ENCODE measurements at regions not wholly inside any gene's neighbourhood (a gene's known extent, or its start where the extent isn't known, plus 50 kb on each side); places are given as distances from the start of the nearest gene placed in this dataset.
"Not testable (repeated sequence)": the region's sequence is repeated elsewhere in the genome, so short reads cannot be mapped to it uniquely, and the experiment has no call there.

DNA sequence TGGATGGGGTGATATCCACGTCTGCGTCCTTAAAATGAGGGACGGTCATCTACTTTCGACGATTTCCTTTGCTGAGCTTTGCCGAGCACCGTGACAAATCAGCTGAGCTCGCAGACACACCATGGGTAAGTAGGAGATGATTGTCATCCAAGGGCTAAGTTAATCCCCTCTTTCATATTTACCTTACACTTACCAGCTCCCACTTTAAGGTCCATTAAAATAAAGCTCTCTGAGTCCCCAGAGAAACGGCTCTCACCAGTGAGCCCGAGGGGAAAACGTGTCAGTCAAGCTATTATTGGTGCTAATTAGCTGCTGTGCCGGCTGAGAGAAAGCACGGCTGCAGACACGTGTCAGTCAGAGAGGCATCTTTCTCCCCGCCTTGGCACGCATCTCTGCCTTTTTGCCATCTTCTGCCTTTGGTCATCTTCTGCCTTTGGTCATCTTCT is 72.2 kb downstream of the CRLF2 start:
- Histone ChIP-seq H3K27ac (no peak overlapping the region), H3K4me3 (no peak overlapping the region)

DNA sequence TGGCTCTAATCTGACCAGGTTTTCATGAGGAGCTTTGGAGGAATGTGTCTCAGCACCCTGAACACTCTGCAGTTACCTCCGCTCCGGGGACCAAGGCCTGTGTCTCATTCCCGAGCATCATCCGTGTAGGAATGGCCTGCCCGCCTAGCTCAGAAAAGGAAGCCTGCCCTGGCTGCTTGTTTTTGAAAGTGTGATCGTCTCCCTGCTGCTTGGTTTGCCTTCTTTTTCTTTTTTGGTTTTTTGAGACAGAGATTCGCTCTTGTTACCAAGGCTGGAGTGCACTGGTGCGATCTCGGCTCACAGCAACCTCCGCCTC is 73.3 kb downstream of the CRLF2 start:
- Histone ChIP-seq H3K27ac (no peak overlapping the region), H3K4me3 (no peak overlapping the region)

DNA sequence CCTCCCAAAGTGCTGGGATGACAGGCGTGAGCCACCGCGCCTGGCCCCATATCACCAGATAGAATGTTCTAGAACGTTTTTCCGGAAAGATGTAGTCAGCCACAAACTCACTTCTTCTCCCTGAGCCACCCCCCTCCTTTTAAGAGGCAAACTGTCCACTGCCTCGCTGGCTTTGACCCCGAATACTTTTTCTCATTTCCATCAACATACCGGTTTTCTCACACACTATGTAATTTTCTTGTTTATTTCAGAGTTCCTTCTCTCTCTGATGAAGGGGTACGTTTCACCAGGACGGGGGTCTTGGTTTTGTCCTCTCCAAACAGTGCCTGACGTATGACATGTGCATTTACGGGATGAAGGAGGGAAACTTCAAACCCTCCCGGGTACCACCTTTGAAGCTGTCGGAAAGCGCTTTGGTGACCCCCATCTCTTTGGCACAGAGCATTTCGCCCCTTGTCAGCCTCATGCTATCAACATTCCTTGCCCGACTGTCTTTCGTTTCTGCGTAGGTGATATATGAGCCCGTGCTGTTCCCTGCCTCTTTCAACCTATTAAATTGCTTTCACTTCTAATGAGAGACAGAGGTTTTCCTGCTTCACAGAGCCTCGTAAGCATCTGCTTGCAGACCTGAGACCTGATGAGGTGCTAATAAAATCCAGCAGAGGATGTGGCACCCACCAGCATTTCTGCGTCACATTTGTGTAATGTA is 73.8 kb downstream of the CRLF2 start:
- Histone ChIP-seq H3K27ac (no peak overlapping the region), H3K4me3 (no peak overlapping the region)

DNA sequence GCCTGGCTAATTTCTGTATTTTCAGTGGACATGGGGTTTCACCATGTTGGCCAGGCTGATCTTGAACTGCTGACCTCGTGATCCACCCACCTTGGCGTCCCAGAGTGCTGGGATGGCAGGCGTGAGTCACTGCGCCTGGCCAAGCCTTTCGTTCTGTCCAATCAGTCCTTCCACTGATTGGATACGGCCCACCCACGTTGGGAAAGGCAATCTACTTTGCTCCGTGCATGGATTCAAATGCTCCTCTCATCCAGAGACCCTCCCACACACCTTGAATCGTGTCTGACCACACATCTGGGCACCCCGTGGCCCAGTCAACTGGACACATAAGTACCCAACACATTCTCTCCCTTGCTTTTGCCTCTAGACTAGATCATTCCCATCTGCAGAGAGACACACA is 74.9 kb downstream of the CRLF2 start:
- Histone ChIP-seq H3K27ac (no peak overlapping the region), H3K4me3 (no peak overlapping the region)

DNA sequence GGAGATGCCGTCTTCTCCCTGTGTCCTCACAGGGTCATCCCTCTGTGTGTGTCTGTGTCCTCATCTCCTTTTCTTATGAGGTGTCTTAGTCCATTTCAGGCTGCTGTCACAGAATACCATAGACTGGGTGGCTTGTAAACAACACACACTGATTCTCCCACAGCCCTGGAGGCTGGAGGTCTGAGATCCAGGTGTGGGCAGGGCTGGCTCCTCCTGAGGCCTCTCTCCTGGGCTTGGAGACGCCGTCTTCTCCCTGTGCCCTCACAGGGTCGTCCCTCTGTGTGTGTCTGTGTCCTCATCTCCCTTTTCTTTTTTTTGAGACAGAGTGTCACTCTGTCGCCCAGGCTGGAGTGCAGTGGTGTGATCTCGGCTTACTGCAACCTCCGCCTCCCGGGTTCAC is 75.9 kb downstream of the CRLF2 start:
- not testable (repeated sequence) for H3K4me3 ChIP-seq, H3K27ac ChIP-seq

DNA sequence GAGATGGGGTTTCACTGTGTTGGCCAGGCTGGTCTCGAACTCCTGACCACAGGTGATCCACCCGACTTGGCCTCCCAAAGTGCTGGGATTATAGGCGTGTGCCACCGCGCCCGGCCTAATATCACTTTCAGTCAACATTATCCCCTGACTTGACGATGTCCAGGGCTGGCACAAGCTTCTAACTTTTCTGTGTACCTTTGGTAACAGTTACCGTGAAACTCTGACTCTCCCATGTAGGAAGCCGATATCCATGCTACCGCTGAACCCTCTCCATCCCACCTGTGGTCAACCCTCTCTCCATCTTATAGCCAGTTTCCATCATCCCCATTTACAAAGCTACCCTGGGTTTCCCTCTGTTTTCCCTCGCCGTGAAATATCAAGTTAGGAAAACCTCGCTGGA is 77.5 kb downstream of the CRLF2 start:
- Histone ChIP-seq H3K4me3 (no peak overlapping the region), H3K27ac (no peak overlapping the region)

DNA sequence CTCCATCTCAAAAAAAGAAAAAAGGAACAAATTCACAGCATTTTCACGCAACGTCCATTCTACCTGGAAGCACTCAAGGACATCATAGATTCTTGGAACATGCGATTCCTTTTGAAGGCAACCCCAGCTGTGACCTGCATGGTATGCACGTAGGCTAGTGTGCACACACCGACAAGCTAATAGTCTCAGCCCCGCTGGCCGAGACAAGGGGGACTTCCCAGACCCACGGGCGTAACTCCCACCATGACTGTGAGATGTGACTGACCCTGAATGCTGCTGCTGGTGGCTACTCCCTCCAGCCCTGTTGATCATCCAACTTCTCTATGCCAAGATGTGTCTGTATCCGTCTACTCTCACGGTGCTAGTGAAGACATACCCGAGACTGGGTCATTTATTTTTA is 78.3 kb downstream of the CRLF2 start:
- H3K27ac ChIP-seq: no peak overlapping the region
- H3K4me3 ChIP-seq: no peak overlapping the region

DNA sequence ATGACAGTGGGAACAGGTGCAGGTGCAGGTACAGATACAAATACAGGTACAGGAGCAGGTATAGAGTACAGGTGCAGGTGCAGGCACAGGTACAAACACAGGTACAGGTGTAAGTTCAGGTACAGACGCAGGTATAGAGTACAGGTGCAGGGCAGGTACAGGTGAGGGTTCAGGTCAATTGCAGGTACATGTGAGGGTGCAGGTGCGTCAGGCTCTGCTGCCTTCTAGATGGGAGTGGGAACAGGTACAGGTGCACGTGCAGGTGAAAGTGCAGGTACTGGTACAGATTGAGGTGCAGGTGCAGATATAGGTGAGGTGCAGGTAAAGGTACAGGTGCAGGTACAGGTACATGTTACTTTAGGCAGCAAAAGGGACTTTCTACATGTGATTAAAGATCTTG is 85.7 kb downstream of the CRLF2 start:
- no peak overlapping the region for H3K4me3 ChIP-seq
- H3K27ac ChIP-seq: no peak overlapping the region

DNA sequence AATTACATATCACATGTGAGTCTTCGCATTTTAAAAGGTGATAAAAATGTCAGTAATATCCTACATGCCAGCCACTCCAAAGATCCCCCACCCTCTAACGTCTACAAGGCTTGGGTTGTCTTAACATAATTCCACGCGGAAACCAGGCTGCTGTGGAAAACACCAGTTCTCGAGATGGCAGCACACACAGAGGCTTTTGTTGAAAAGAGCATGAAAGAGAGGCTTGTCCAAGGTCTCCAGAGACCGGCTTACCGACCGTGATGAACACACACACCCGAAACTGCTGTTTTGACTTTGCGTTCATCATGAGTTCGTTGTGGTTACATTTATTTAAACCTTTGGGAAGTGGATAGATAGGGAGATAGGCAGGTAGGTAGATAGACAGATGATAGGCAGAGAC is 87.9 kb downstream of the CRLF2 start:
- Histone ChIP-seq H3K4me3 (no peak overlapping the region), H3K27ac (no peak overlapping the region)

DNA sequence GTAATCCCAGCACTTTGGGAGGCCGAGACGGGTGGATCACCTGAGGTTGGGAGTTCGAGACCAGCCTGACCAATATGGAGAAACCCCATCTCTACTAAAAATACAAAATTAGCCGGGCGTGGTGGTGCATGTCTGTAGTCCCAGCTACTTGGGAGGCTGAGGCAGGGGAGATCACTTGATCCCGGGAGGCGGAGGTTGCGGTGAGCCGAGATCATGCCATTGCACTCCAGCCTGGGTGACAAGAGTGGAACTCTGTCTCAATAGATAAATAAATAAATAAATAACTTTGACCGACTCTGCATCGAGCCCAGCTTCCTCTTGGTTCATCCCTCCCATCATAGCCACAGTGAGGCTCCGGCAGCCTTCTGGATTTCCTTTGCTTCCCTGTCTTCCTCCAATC is 89.6 kb downstream of the CRLF2 start:
- H3K27ac ChIP-seq, H3K4me3 ChIP-seq: not testable (repeated sequence)

DNA sequence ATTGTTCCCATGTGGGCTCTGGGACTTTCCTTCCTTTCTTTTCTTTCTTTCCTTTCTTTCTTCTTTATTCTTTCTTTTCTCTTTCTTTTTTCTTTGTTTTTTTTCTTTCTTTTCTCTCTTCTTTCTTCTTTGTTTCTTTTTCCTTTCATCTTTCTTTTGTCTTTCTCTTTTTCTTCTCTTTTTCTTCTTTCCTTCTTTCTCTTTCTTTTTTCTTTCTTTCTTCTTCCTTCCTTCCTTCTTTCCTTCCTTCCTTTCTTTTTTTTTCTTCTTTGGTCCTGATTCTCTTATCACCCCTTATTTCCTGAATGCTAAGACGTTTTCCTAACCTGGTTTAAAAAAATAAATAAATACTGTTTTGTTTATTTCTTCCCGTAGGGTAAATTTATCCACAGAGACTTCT is 93.2 kb downstream of the CRLF2 start:
- Histone ChIP-seq H3K27ac (no peak overlapping the region), H3K4me3 (no peak overlapping the region)

DNA sequence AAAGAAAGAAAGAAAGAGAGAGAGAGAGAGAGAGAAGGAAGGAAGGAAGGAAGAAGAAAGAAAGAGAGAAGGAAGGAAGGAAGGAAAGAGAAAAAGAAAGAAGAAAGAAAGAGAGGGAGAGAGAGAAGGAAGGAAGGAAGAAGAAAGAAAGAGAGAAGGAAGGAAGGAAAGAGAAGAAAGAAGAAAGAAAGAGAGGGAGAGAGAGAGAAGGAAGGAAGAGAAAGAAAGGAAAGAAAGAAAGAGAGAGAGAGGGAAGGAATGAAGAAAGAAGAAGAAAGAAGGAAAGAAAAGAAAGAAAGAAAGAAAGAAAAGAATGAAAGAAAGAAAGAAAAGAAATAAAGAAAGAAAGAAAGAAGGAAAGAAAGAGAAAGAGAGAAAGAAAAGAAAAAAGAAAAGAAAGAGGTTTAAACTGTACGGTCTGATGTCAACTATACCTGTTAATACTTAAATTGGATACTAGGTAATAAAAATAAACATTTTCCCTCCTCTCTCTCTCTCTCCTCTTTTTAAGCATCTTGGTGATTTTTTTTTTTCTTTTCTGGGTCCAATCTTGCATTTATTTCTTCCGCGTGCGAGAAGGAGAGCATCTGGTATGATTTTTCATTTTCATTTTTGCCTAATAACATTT is 93.8 kb downstream of the CRLF2 start:
- H3K27ac ChIP-seq: no peak overlapping the region
- H3K4me3 ChIP-seq: no peak overlapping the region

DNA sequence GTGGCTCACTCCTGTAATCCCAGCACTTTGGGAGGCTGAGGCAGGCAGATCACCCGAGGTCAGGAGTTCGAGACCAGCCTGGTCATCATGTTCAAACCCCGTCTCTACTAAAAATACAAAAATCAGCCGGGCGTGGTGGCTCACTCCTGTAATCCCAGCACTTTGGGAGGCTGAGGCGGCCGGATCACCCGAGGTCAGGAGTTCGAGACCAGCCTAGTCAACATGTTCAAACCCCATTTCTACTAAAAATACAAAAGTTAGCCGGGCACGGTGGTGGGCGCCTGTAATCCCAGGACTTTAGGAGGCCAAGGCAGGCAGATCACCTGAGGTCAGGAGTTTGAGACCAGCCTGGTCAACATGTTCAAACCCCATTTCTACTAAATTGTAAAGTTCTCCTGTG is 97.0 kb downstream of the CRLF2 start:
- H3K4me3 ChIP-seq, H3K27ac ChIP-seq: not testable (repeated sequence)

DNA sequence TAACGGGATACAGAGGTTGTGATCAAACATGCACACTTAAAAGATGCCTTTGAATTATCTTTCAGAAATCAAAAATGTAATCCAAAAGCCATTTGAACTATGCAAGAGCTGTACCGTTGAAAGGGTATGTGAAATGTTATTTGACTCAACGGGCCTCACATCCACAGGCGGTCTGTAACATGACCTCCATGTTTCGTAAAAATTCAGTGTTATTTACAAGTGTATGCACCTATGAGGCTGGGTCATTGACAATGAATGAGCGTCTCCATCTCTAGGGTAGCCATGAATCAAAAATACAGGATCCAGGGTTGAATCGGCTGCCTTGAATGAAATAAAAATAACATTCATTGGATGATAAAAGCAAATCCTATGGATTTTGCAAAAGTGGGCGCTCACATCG is 100.1 kb downstream of the CRLF2 start:
- Histone ChIP-seq H3K27ac (no peak overlapping the region), H3K4me3 (no peak overlapping the region)

DNA sequence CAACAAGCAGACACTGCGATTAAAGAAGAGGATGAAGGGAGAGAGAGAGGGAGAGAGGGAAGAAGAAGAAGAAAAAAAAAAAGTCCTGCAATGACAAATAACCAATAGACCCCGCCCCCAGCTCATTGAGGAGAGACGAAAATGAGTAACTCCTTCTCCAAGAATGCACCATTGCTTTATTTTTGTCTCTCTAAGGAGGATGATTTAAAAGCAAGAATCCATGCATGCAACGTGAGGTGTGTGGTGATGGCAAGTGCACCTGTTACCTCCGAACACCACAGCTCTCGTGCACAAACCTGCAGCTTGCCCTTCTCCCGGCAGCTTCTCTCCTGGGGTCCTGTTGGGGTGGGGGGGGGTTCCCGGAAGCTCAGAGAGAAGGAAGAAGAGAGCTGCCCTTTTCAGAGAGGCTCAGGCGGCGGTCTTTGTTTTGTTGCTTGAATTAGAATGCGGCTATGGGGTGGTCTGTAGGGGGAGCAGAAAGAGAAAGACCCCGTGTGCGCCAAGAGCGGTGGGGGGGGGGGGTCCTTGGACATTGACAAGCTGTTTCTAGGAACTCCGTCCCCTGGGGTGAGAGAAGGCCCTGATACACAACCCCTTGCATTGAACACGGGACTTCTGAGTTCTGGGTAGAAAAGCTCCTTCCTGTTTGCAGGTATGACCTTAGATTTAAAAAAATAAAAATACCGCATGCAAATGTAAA is 100.7 kb downstream of the CRLF2 start:
- H3K4me3 ChIP-seq: no peak overlapping the region

DNA sequence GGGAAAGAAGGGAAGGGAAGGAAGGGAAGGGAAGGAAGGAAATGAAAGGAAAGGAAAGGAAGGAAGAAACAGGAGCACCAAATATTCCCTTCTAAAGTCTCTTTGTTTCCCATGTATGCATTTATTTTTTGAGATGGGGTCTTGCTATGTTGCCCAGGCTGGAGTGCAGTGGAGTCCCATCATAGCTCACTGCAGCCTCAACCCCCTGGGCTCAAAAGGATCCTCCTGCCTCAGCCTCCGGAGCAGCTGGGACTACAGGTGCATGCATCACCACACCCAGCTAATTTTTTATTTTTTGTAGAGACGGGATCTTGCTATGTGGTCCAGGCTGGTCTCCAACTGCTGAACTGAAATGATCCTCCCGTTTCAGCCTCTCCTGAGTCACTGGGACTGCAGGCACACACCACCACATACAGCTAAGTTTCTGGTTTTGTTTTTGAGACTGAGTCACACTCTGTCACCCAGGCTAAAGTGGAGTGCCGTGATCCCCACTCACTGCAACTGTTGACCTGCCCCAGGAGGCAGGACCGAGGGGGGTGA is 102.8 kb downstream of the CRLF2 start:
- no peak overlapping the region for H3K4me3 ChIP-seq
- H3K27ac ChIP-seq: no peak overlapping the region

More for the DNA sequence above, 100.7 kb downstream of the CRLF2 start:
- no peak overlapping the region for H3K27ac ChIP-seq

DNA sequence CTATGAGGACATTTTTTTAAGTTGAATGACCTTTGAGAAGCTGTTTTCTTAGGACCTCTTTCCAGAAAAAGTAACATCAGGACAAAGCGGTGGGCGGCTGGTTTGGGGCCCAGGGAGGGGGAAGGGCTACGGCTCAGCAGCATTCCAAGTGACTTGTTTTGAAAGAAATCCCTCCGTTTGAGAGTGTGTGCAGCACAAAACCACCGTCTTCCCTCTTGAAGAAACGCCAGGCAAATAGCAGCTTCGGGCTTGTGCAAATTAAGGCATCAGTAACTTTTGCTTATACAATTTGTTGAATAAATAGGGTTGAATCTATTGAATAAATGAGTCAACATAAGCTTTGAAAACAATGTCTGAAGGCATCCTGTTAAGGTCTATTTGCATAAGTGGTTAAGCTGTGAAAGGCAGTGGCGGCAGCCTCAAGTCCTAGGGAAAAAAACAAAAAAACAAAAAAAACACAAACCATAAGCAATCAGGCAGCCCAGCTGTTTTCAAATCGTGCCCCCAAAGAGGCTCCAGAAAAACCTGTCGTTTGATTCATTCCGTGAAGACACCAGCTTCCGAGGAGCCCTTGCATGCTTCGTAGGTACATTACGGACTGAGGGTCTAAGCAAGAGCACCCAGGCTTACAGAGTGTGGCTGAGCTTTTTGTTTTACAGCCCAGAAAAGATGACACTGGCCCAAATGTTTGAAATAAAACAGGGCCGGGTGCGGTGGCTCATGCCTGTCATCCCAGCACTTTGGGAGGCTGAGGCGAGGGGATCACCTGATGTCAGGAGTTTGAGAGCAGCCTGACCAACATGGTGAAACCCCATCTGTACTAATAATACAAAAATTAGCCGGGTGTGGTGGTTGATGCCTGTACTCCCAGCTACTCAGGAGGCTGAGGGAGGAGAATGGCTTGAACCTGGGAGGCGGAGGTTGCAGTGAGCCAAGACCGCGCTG is 103.7 kb downstream of the CRLF2 start:
- Histone ChIP-seq H3K27ac (no peak overlapping the region), H3K4me3 (no peak overlapping the region)

DNA sequence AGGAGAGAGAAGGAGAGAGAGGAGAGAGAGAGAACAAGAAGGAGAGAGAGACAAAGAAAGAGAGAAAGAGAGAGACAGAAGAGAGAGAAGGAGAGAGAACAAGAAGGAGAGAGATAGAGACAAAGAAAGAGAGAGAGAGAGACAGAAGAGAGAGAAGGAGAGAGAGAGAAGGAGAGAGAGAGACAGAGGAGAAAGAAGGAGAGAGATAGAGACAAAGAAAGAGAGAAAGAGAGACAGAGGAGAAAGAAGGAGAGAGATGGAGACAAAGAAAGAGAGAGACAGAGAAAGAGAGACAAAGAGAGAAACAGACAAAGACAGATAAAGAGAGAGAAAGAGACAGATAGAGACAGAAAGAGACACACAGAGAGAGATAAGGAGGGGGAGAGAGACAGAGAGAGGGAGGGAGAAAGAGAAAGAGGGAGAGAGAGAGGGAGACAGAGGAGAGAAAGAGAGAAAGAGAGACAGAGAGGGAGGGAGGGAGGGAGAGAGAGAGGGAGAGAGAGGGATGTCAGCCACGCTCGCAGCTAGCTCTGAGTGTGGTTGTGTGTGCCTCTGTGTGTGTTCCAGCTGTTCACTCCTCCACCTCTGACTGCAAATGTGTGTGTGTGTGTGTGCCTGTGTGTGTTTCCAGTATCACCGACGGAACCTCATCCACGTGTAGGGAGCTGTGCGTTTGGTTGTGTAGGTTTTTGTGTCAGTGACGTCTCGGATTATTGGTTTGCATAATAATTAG is 105.8 kb downstream of the CRLF2 start:
- H3K27ac ChIP-seq: no peak overlapping the region
- H3K4me3 ChIP-seq: no peak overlapping the region

DNA sequence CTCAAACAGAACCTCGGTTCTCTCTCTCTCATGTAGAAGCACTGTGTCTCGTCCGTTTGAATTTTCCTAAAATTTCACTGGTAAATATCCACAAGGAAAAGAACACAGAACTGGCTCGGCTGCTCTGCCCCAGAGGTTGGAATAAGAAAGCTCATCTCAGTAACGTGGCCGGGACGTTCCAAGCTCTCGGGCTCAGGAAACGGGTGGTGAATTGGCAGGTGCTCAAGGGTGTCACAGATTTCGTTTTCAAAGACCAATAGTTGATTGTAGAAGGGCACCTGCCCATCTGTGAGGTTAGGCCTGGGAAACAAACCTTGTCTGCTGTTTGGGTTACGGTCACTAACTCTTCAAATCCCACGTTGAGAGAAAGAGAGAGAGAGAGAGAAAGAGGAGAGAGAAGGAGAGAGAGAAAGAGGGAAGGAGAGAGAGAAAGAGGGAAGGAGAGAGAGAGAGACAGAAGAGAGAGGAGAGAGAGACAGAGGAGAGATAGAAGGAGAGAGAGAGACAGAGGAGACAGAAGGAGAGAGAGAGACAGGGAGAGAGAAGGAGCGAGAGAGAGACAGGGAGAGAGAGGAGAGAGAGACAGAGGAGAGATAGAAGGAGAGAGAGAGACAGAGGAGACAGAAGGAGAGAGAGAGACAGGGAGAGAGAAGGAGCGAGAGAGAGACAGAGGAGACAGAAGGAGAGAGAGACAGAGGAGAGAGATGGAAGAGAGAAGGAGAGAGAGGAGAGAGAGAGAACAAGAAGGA is 106.6 kb downstream of the CRLF2 start:
- no peak overlapping the region for H3K4me3 ChIP-seq
- H3K27ac ChIP-seq: no peak overlapping the region
